Trophoblast cell (in vitro differentiated cells and primary cell): ENCODE measurements at regions not wholly inside any gene's neighbourhood (a gene's known extent, or its start where the extent isn't known, plus 50 kb on each side); places are given as distances from the start of the nearest gene placed in this dataset.

Experiments
- DNase-seq, 2 donors: peaks; one replicate each; pipeline ENCODE4 v3.0.0-alpha.2; 2016
- H2AFZ ChIP-seq: 2 replicates; pipeline ENCODE4 v1.6.1; 2013; ENCODE audit warnings: low read length, moderate library complexity, mild to moderate bottlenecking; ENCODE audit not compliant: insufficient read depth, poor library complexity
- H2AK5ac ChIP-seq: 2 replicates; pipeline ENCODE4 v1.6.1; 2013; ENCODE audit warnings: mild to moderate bottlenecking, low read length
- H2BK120ac ChIP-seq: 2 replicates; pipeline ENCODE4 v1.6.1; 2013; ENCODE audit warnings: low read length, mild to moderate bottlenecking, moderate library complexity; ENCODE audit not compliant: insufficient read depth, poor library complexity
- H2BK12ac ChIP-seq: 2 replicates; pipeline ENCODE4 v1.6.1; 2013; ENCODE audit warnings: mild to moderate bottlenecking, low read length, moderate library complexity
- H2BK5ac ChIP-seq: 2 replicates; pipeline ENCODE4 v1.6.1; 2013; ENCODE audit warnings: low read length, low read depth, moderate library complexity, mild to moderate bottlenecking; ENCODE audit not compliant: poor library complexity
- H3K14ac ChIP-seq: 2 replicates; pipeline ENCODE4 v1.6.1; 2013; ENCODE audit warnings: mild to moderate bottlenecking, low read length
- H3K18ac ChIP-seq: 2 replicates; pipeline ENCODE4 v1.6.1; 2013; ENCODE audit warnings: mild to moderate bottlenecking, low read length
- H3K23ac ChIP-seq: 2 replicates; pipeline ENCODE4 v1.6.1; 2013; ENCODE audit warnings: low read length
- H3K27ac ChIP-seq: 2 replicates; pipeline ENCODE4 v1.5.1; 2013; ENCODE audit warnings: low read depth, mild to moderate bottlenecking, inconsistent platforms, low read length, moderate library complexity
- H3K27me3 ChIP-seq: 2 replicates; pipeline ENCODE4 v1.6.1; 2013; ENCODE audit warnings: inconsistent platforms, mild to moderate bottlenecking, low read length, moderate library complexity; ENCODE audit not compliant: insufficient read depth
- H3K36me3 ChIP-seq, 2 experiments: 1 replicate in 1 of 2; 2 replicates in 1 of 2; pipeline ENCODE4 v1.6.1; 2013; ENCODE audit warnings: low read length in 2 of 2, mild to moderate bottlenecking in 2 of 2, moderate library complexity in 1 of 2; ENCODE audit not compliant: insufficient read depth in 2 of 2, control insufficient read depth in 1 of 2
- H3K4ac ChIP-seq: 2 replicates; pipeline ENCODE4 v1.6.1; 2013; ENCODE audit warnings: low read depth, mild to moderate bottlenecking, low read length, moderate library complexity
- H3K4me1 ChIP-seq, 2 experiments: 1 replicate in 1 of 2; 2 replicates in 1 of 2; pipeline ENCODE4 v1.6.1; 2013; ENCODE audit warnings: low read length in 2 of 2, mild to moderate bottlenecking in 2 of 2, moderate library complexity in 1 of 2; ENCODE audit not compliant: insufficient read depth in 2 of 2, control insufficient read depth in 1 of 2
- H3K4me2 ChIP-seq: 2 replicates; pipeline ENCODE4 v1.6.1; 2013; ENCODE audit warnings: inconsistent platforms, mild to moderate bottlenecking, low read length, moderate library complexity
- H3K4me3 ChIP-seq: 2 replicates; pipeline ENCODE4 v1.5.1; 2013; ENCODE audit warnings: mild to moderate bottlenecking, low read depth, low read length, inconsistent platforms
- H3K79me1 ChIP-seq: one replicate; pipeline ENCODE4 v1.6.1; 2013; ENCODE audit warnings: low read length
- H3K79me2 ChIP-seq: 2 replicates; pipeline ENCODE4 v1.6.1; 2013; ENCODE audit warnings: low read length, mild to moderate bottlenecking; ENCODE audit not compliant: control insufficient read depth, insufficient read depth, poor library complexity
- H3K9ac ChIP-seq: 2 replicates; pipeline ENCODE4 v1.6.1; 2013; ENCODE audit warnings: mild to moderate bottlenecking, low read length
- H3K9me3 ChIP-seq: 2 replicates; pipeline ENCODE4 v1.6.1; 2013; ENCODE audit warnings: low read depth, mild to moderate bottlenecking, control low read depth, inconsistent platforms, low read length; ENCODE audit not compliant: insufficient read depth
- H4K12ac ChIP-seq: 2 replicates; pipeline ENCODE4 v1.6.1; 2013; ENCODE audit warnings: low read depth, mild to moderate bottlenecking, low read length, moderate library complexity
- H4K8ac ChIP-seq: 2 replicates; pipeline ENCODE4 v1.6.1; 2013; ENCODE audit warnings: low read depth, mild to moderate bottlenecking, low read length, moderate library complexity
- H4K91ac ChIP-seq: one replicate; pipeline ENCODE4 v1.6.1; 2013; ENCODE audit warnings: low read depth, mild to moderate bottlenecking, low read length, moderate library complexity
- WGBS: extraction: QIAGEN DNeasy Blood & Tissue Kit; methylation state at CpG from one replicate; pipeline ENCODE4 v1.1.7; 2013; ENCODE audit warnings: missing lambda C conversion rate; ENCODE audit not compliant: insufficient read length, insufficient coverage; ENCODE audit errors: extremely low coverage; 5-methylcytosine and 5-hydroxymethylcytosine counted together

DNA sequence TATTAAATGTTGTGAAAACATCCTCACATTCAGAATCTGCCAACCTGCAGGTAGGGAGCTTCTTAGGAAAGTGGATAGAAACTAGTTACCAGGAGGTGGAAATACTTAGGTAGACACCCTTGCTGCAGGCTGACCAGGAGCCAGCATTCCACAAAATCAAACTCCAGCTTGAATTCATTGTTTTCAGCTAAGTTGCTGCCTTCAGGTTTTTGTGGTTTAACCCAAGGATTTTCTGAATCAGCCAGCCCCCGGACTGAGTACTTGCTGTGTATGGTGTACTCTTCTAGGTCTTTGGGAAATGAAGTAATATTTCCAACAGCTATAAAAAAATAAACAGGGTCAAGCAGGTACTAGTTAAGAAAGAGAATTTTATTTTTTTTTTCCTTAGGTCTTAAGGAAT lies 192.1 kb upstream of the CHST9 start:
- Histone ChIP-seq H4K8ac (no peak overlapping the region), H4K12ac (no peak overlapping the region), H3K79me2 (no peaks in the 10 kb centered on the region), H4K91ac (no peak overlapping the region), H3K4me3 (no peak overlapping the region), H3K4me1 (no peaks in the 10 kb centered on the region), H2BK120ac (no peak overlapping the region), H2BK5ac (no peak overlapping the region), H2AFZ (no peak overlapping the region), H3K79me1 (peaks cover 2% of the 10 kb centered on the region), H3K36me3 (no peaks in the 10 kb centered on the region), H3K4ac (no peak overlapping the region), H3K27ac (no peak overlapping the region), H3K23ac (no peak overlapping the region), H2BK12ac (no peak overlapping the region), H3K4me2 (no peak overlapping the region), H2AK5ac (no peak overlapping the region), H3K27me3 (no peaks in the 10 kb centered on the region), H3K9me3 (no peaks in the 10 kb centered on the region), H3K9ac (no peak overlapping the region), H3K18ac (no peak overlapping the region), H3K14ac (no peak overlapping the region)
- no CpG with 5 or more reads among the region's 1 CpG for WGBS
- DNase-seq = no peak

DNA sequence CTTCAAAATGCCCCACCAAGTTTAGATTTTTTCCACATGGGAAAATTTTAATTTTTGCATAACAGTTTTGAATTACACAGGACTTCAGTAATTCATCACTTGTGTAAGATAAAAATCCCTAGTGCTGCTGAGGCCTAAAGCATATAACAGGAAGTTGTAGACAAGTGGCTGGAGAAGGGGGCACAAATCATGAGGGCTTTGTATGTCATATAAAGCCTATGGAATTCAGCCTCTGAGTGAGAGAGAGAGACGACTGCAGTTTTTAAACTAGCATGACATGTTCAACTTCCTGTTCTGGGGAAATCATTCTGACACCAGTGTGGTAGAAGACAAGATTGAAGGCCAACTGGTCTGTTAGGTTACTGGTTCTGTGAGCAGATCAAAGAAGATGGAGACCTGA lies 187.3 kb upstream of the CHST9 start:
- no peak overlapping the region for H3K4me2 ChIP-seq
- H4K12ac ChIP-seq = no peak overlapping the region
- no peaks in the 10 kb centered on the region for H3K4me1 ChIP-seq
- H3K14ac ChIP-seq = no peak overlapping the region
- no peak overlapping the region for H3K4me3 ChIP-seq
- peak; percentile 10 to 59 for DNase-seq
- no peak overlapping the region for H2AK5ac ChIP-seq
- H2BK12ac ChIP-seq = no peak overlapping the region
- no peak overlapping the region for H4K91ac ChIP-seq
- no peaks in the 10 kb centered on the region for H3K27me3 ChIP-seq
- no peak overlapping the region for H4K8ac ChIP-seq
- no peak overlapping the region for H2BK5ac ChIP-seq
- no peak overlapping the region for H3K9ac ChIP-seq
- no peak overlapping the region for H3K23ac ChIP-seq
- no peaks in the 10 kb centered on the region for H3K9me3 ChIP-seq
- no peak overlapping the region for H2BK120ac ChIP-seq
- H2AFZ ChIP-seq = no peak overlapping the region
- H3K79me2 ChIP-seq = no peaks in the 10 kb centered on the region
- H3K79me1 ChIP-seq = no peaks in the 10 kb centered on the region
- no peak overlapping the region for H3K27ac ChIP-seq
- no peak overlapping the region for H3K18ac ChIP-seq
- no peaks in the 10 kb centered on the region for H3K36me3 ChIP-seq
- no CpG with 5 or more reads among the region's 1 CpG for WGBS
- no peak overlapping the region for H3K4ac ChIP-seq

DNA sequence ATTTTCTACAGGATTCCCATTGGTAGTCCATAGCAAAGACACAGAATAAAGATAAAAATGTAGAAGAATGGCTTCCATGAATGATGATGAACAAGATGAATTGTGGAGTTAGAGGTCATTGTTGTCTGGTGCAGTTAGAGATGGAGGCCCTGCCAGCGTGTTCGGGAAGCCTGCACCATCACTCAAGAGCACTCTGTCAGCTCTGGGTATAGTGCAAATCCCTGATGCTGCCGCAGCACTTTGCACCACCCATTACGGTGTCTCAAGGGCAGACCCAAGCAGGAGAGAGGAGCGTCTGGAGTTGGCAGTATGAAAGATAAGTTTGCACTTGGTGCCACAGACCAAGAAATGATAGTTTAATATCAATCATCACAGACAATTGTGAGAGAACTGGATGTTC lies 181.6 kb upstream of the CHST9 start:
- Histone ChIP-seq H2AK5ac (no peak overlapping the region), H4K12ac (no peak overlapping the region), H4K91ac (no peak overlapping the region), H3K27ac (no peak overlapping the region), H3K4me1 (no peaks in the 10 kb centered on the region), H2AFZ (no peak overlapping the region), H3K36me3 (no peaks in the 10 kb centered on the region), H3K18ac (no peak overlapping the region), H2BK120ac (no peak overlapping the region), H3K79me1 (no peaks in the 10 kb centered on the region), H2BK12ac (no peak overlapping the region), H3K27me3 (no peaks in the 10 kb centered on the region), H3K9me3 (no peaks in the 10 kb centered on the region), H3K79me2 (no peaks in the 10 kb centered on the region), H3K14ac (no peak overlapping the region), H3K4me3 (no peak overlapping the region), H4K8ac (no peak overlapping the region), H3K23ac (no peak overlapping the region), H3K9ac (no peak overlapping the region), H2BK5ac (no peak overlapping the region), H3K4ac (no peak overlapping the region), H3K4me2 (no peak overlapping the region)
- no peak for DNase-seq
- WGBS = no CpG with 5 or more reads among the region's 5 CpGs

DNA sequence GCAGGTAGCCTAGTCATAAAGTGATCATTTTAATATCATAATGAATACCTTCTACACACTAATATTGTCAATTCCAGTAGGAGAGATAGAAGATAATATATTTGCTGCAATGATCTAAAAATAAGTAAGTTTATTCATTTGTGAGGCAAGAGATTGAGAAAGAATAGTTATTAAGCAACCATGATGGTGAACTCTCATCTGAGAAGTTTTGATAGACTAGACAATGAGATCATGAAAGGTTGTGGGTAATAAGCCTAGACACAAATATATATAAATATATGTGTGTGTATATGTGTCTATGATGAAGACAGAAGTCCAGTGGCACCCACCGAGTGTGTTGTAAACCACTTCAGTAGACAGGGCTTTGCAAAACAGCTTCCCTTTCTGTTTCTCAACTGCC lies 181.0 kb upstream of the CHST9 start:
- Histone ChIP-seq H2BK5ac (no peak overlapping the region), H3K36me3 (no peaks in the 10 kb centered on the region), H4K8ac (no peak overlapping the region), H3K4me3 (no peak overlapping the region), H3K79me2 (no peaks in the 10 kb centered on the region), H4K12ac (no peak overlapping the region), H3K9me3 (no peaks in the 10 kb centered on the region), H3K27ac (no peak overlapping the region), H3K4me1 (no peaks in the 10 kb centered on the region), H2AFZ (no peak overlapping the region), H3K79me1 (no peaks in the 10 kb centered on the region), H2AK5ac (no peak overlapping the region), H3K4ac (no peak overlapping the region), H3K4me2 (no peak overlapping the region), H3K27me3 (no peaks in the 10 kb centered on the region), H4K91ac (no peak overlapping the region), H3K23ac (no peak overlapping the region), H3K9ac (no peak overlapping the region), H3K18ac (no peak overlapping the region), H3K14ac (no peak overlapping the region), H2BK12ac (no peak overlapping the region), H2BK120ac (no peak overlapping the region)
- no peak for DNase-seq
- no CpG with 5 or more reads among the region's 1 CpG for WGBS

DNA sequence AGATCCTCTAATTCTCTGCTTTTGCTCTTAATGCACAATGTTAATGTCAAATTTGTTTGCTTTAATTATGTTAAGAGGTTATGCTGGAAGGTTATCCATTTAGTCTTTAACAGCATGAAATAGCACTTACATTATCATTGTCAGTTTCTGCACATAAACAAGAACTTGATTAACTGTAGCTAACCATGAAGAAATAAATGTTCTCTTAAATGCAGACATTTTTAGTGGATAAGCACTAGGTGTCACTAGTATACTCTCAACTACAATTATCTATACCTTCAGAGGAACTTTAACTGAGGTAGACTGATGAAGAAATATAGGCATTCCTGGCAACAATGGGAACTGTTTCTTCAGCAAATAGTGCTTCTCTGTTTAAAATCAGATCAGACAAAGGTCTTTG lies 178.8 kb upstream of the CHST9 start:
- Histone ChIP-seq H3K9me3 (no peaks in the 10 kb centered on the region), H2BK120ac (no peak overlapping the region), H2AFZ (no peak overlapping the region), H4K12ac (no peak overlapping the region), H2AK5ac (no peak overlapping the region), H3K4me2 (no peak overlapping the region), H3K4me3 (no peak overlapping the region), H3K23ac (no peak overlapping the region), H3K36me3 (no peaks in the 10 kb centered on the region), H3K4me1 (no peaks in the 10 kb centered on the region), H3K27ac (no peak overlapping the region), H3K79me1 (no peaks in the 10 kb centered on the region), H4K91ac (no peak overlapping the region), H3K27me3 (no peaks in the 10 kb centered on the region), H3K14ac (no peak overlapping the region), H2BK5ac (no peak overlapping the region), H3K18ac (no peak overlapping the region), H3K79me2 (no peaks in the 10 kb centered on the region), H2BK12ac (no peak overlapping the region), H4K8ac (no peak overlapping the region), H3K4ac (no peak overlapping the region), H3K9ac (no peak overlapping the region)
- DNase-seq = peak; percentile 3 to 51
